Esophagus muscularis mucosa (tissue), 4 donors: ENCODE measurements at regions not wholly inside any gene's neighbourhood (a gene's known extent, or its start where the extent isn't known, plus 50 kb on each side); places are given as distances from the start of the nearest gene placed in this dataset.

Experiments used
- DNase-seq: peaks from one replicate; pipeline ENCODE4 v3.0.0-alpha.2; 2017; ENCODE audit errors: extremely low spot score
- H3K27ac ChIP-seq, 4 donors: fragments of 200-600 bp; sonication (generic); replicated peaks in 1 of 4; 1 replicate in 3 of 4; 2 replicates in 1 of 4; pipeline ENCODE4 v1.5.1; 2016 to 2019; ENCODE audit warnings: mild to moderate bottlenecking in 1 of 4
- H3K27me3 ChIP-seq, 4 donors: fragments of 200-600 bp; sonication (generic); one replicate each; pipeline versions ENCODE4 v1.5.1 to v1.6.0; 2016 to 2019
- H3K36me3 ChIP-seq, 4 donors: fragments of 200-600 bp; sonication (generic); one replicate each; pipeline ENCODE4 v1.5.1; 2016 to 2019
- H3K4me1 ChIP-seq, 4 donors: fragments of 200-600 bp; sonication (generic); one replicate each; pipeline ENCODE4 v1.5.1; 2016 to 2019
- H3K4me3 ChIP-seq, 4 donors: fragments of 200-600 bp; sonication (generic); 1 replicate in 2 of 4; 2 replicates in 2 of 4; pipeline ENCODE4 v1.5.1; 2016 to 2019; ENCODE audit warnings: mild to moderate bottlenecking in 4 of 4, moderate library complexity in 1 of 4
- H3K9me3 ChIP-seq, 4 donors: fragments of 200-600 bp; sonication (generic); 1 replicate in 3 of 4; 2 replicates in 1 of 4; pipeline ENCODE4 v1.5.1; 2016 to 2019
- EP300 ChIP-seq: sonication (generic); formaldehyde crosslinking; IDR thresholded peaks from one replicate; pipeline ENCODE4 v1.6.1; 2017; ENCODE audit warnings: antibody characterized with exemption
- POLR2A ChIP-seq: fragments of 450-650 bp; IDR thresholded peaks from one replicate; pipeline ENCODE4 v1.6.1; 2017; ENCODE audit warnings: antibody characterized with exemption, moderate library complexity, mild to moderate bottlenecking, low read depth
- POLR2AphosphoS5 ChIP-seq, 2 donors: sonication (generic); formaldehyde crosslinking; IDR thresholded peaks; one replicate each; pipeline ENCODE4 v1.6.1; 2017; ENCODE audit warnings: antibody characterized with exemption in 2 of 2
- WGBS: methylation state at CpG from one replicate; pipeline ENCODE4 v1.1.5; 2018; 5-methylcytosine and 5-hydroxymethylcytosine counted together
- intact Hi-C: fragments of 100-400 bp; cut with DNase I; formaldehyde crosslinking; loops from one replicate; pipeline ENCODE4 v1.15.1; 2023
- TF ChIP-seq, protein P1 (sequence below), 3 experiments: fragments of 200-600 bp in 2 of 3; fragments of 450-650 bp in 1 of 3; sonication (generic) in 2 of 3; IDR thresholded peaks; one replicate each; pipeline ENCODE4 v1.5.1; 2017 to 2019; ENCODE audit warnings: antibody characterized with exemption in 3 of 3, mild to moderate bottlenecking in 2 of 3, moderate library complexity in 1 of 3

DNA sequence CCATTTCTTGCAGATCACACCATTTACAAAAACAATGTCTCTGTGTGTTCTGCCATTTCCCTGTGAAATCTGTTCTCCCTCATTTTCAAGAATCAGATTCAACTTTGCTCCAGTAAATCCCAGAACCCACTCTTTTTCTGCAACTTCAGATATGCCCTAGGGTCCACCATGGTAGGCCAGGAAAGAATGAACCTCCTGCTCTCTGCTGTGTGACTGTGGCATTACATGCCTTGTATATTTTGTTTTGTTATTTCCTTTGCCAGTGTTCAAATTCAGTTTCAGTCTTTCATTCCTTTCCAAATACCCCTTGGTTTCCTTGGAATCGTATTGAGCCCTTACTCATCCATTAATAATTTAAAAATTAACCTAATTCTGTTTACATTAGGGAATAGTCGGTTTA, 290.2 kb upstream of the VCX start:
- H3K9me3 ChIP-seq: no peaks in the 10 kb centered on the region
- DNase-seq: no peak
- intact Hi-C loops: no loop called here
- H3K27me3 ChIP-seq: no peaks in the 10 kb centered on the region
- no peaks in the 10 kb centered on the region for H3K4me1 ChIP-seq
- H3K36me3 ChIP-seq: no peaks in the 10 kb centered on the region
- H3K27ac ChIP-seq: no peak overlapping the region
- WGBS: 63% methylated on average over 2 of the region's 2 CpGs
- no peak overlapping the region for H3K4me3 ChIP-seq
- TF ChIP-seq, protein P1, sequence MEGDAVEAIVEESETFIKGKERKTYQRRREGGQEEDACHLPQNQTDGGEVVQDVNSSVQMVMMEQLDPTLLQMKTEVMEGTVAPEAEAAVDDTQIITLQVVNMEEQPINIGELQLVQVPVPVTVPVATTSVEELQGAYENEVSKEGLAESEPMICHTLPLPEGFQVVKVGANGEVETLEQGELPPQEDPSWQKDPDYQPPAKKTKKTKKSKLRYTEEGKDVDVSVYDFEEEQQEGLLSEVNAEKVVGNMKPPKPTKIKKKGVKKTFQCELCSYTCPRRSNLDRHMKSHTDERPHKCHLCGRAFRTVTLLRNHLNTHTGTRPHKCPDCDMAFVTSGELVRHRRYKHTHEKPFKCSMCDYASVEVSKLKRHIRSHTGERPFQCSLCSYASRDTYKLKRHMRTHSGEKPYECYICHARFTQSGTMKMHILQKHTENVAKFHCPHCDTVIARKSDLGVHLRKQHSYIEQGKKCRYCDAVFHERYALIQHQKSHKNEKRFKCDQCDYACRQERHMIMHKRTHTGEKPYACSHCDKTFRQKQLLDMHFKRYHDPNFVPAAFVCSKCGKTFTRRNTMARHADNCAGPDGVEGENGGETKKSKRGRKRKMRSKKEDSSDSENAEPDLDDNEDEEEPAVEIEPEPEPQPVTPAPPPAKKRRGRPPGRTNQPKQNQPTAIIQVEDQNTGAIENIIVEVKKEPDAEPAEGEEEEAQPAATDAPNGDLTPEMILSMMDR (IDR thresholded peaks at IDR 0.05): no peak
- TF ChIP-seq POLR2AphosphoS5 (IDR thresholded peaks at IDR 0.05) (no peak), EP300 (no peak), POLR2A (no peak)

GRCh38 chrX:7546551-7547080, 296.4 kb upstream of the VCX start:
- Histone ChIP-seq H3K36me3 (no peaks in the 10 kb centered on the region), H3K27me3 (no peaks in the 10 kb centered on the region), H3K27ac (no peak overlapping the region), H3K4me1 (no peaks in the 10 kb centered on the region), H3K9me3 (no peaks in the 10 kb centered on the region), H3K4me3 (no peak overlapping the region)
- no peak for TF ChIP-seq EP300
- WGBS: 92% methylated on average over 17 of the region's 17 CpGs
- no peak for DNase-seq
- intact Hi-C loops: no loop called here

DNA sequence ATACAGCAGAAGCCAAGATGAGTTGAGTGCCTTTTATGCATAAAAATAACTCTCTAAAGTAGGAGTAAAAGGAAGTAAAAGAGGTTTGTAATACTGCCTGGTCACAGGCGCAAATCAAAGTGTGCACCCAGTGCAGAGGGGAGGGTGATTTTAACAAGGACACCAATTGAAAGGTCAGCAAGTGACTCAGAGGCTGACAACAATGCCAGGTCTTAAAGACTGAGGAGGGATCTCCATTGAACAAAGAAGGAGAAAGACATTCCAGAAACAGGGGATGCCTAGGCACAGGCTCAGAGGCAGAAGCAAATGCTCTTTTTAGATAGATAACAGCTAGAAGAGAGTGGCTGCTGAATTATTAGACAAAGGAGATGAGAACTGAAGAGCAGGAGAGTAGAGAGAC, 297.4 kb upstream of the VCX start:
- TF ChIP-seq EP300 (no peak), POLR2AphosphoS5 (IDR thresholded peaks at IDR 0.05) (no peak), POLR2A (no peak)
- TF ChIP-seq, protein P1 (IDR thresholded peaks at IDR 0.05): no peak
- DNase-seq: no peak
- intact Hi-C loops: no loop called here
- Histone ChIP-seq H3K4me3 (no peak overlapping the region), H3K27me3 (no peaks in the 10 kb centered on the region), H3K4me1 (no peaks in the 10 kb centered on the region), H3K9me3 (no peaks in the 10 kb centered on the region), H3K36me3 (no peaks in the 10 kb centered on the region), H3K27ac (no peak overlapping the region)
- WGBS: 85% methylated on average over 1 of the region's 1 CpG

DNA sequence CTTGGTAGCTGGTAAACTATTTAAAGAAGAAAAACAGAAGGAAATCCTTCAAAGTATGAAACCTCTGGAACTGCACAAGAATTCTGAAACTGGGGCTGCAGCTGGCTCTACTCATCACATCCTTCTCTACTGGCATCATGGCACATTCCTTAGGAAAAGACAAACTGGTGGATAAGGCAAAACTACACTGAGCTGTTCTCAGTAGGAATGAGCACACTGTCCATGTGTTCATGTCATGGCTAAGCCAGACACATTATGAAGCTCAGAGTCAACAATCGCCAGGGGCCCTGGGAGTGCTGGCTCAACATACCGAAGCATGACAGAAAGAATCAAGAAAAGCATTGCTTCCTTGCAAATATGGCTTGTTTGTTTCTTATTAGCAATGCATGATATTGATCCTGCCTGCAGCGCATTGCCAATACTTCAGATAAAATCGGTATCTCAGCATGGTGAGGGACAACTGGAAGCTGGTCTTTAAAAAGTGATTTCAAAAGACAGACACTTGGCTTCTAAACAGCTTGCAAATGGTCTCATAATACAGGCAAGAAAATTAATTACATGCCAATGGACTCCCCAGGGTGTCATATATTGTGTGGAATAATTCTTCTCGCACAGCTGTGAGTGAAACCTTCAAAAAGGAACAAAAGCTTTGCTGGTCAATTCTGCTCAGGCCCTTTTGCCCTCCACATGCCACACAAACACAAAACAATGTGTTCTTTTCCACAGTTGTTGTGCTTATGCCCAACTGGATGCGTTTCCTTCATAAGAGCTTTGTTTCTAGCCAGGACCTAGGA, 300.2 kb upstream of the VCX start:
- Histone ChIP-seq H3K4me1 (no peaks in the 10 kb centered on the region), H3K4me3 (no peak overlapping the region), H3K27me3 (no peaks in the 10 kb centered on the region), H3K9me3 (peaks cover 0 to 6% (median 0%) of the 10 kb centered on the region in 4 donors), H3K27ac (no peak overlapping the region), H3K36me3 (no peaks in the 10 kb centered on the region)
- TF ChIP-seq, protein P1 (IDR thresholded peaks at IDR 0.05): no peak
- TF ChIP-seq POLR2AphosphoS5 (IDR thresholded peaks at IDR 0.05) (no peak), POLR2A (no peak), EP300 (no peak)
- DNase-seq: no peak
- intact Hi-C loops: no loop called here
- WGBS: 81% methylated on average over 6 of the region's 6 CpGs

DNA sequence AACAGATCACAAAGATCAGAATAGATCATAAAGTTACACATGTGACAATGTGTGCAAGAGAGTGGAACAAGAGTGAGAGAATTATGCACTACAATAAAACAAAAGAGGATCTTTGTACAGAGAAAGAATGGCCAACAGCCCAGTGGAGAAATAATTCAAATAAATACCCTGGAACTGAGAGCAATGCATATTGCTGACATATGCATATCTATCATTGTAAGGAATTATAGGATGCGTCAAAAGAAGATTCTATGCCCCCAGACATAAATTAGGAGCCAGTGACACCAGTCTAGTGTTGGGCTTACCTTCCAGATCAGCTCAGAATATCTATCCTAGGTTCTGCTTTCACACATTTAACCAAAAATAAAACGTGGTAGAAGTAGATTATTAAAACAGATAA, 320.1 kb upstream of the VCX start:
- intact Hi-C loops: no loop called here
- 62% methylated on average over 2 of the region's 2 CpGs for WGBS

More for the DNA sequence above, 320.1 kb upstream of the VCX start:
- Histone ChIP-seq H3K27ac (no peak overlapping the region), H3K4me3 (no peak overlapping the region), H3K27me3 (no peaks in the 10 kb centered on the region), H3K4me1 (no peaks in the 10 kb centered on the region), H3K36me3 (no peaks in the 10 kb centered on the region), H3K9me3 (no peaks in the 10 kb centered on the region)
- no peak for DNase-seq
- TF ChIP-seq EP300: no peak
- TF ChIP-seq, protein P1 (IDR thresholded peaks at IDR 0.05): no peak
